Lower lobe of right lung (tissue), 2 donors: ENCODE measurements at regions not wholly inside any gene's neighbourhood (a gene's known extent, or its start where the extent isn't known, plus 50 kb on each side); places are given as distances from the start of the nearest gene placed in this dataset.

Source experiments
- ATAC-seq, 2 donors: fragments of 200-7000 bp; cut with Tn5 transposase; one replicate each; pipeline ENCODE4 v1.9.1; 2020 to 2022; ENCODE audit warnings: mild to moderate bottlenecking in 2 of 2, moderate library complexity in 2 of 2
- DNase-seq: peaks from one replicate; pipeline ENCODE4 v3.0.0-alpha.2; 2020
- H3K27ac ChIP-seq: fragments of 200-600 bp; one replicate; pipeline ENCODE4 v1.8.0; 2022
- H3K27me3 ChIP-seq: fragments of 200-600 bp; one replicate; pipeline ENCODE4 v1.8.0; 2022; ENCODE audit warnings: low read depth
- H3K36me3 ChIP-seq: fragments of 200-600 bp; one replicate; pipeline ENCODE4 v1.8.0; 2022; ENCODE audit warnings: mild to moderate bottlenecking
- H3K4me1 ChIP-seq: fragments of 200-600 bp; one replicate; pipeline ENCODE4 v1.8.0; 2022
- H3K4me3 ChIP-seq: fragments of 200-600 bp; one replicate; pipeline ENCODE4 v1.8.0; 2022; ENCODE audit warnings: mild to moderate bottlenecking
- H3K9me3 ChIP-seq: fragments of 200-600 bp; one replicate; pipeline ENCODE4 v1.8.0; 2022
- CTCF ChIP-seq: fragments of 200-600 bp; IDR thresholded peaks from one replicate; pipeline ENCODE4 v1.8.0; 2022; ENCODE audit warnings: antibody characterized with exemption, mild to moderate bottlenecking
- intact Hi-C: fragments of 100-400 bp; cut with DNase I; formaldehyde crosslinking; loops from one replicate; pipeline ENCODE4 v1.11.0; 2022
- donor health status: DM: no; HTN: yes; CAD: no; lungs with severe emphysema.

- Histone ChIP-seq H3K4me1 (no peaks in the 10 kb centered on the region), H3K4me3 (no peak overlapping the region), H3K27ac (no peak overlapping the region), H3K27me3 (no peaks in the 10 kb centered on the region), H3K9me3 (no peaks in the 10 kb centered on the region), H3K36me3 (no peaks in the 10 kb centered on the region)
- ATAC-seq: no peak
- TF ChIP-seq CTCF: no peak
- DNase-seq: no peak
- intact Hi-C loops: no loop called here
These were observed 181.5 kb upstream of the SYT1 start for GRCh38 chr12:78683031-78683430.

DNA sequence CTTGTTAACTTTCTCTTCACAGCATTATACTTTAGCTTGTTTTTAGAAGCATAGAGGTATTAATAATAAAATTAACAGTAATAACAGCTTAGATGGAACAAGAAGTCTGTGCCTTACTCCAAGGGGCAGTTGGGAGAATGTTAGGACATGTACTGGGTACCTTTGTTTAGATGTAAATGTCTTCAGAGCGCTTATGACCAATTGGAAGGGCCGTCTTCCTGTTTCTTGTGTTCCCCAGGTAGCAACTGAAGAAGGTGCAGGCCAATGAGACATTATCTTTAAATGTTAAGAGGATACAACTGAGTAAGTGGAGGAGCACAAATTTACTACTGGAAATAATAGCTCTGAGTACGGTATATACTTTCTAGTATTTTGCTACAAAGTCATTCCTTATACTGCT is 180.9 kb upstream of the SYT1 start:
- no peak overlapping the region for H3K27ac ChIP-seq
- H3K9me3 ChIP-seq: no peaks in the 10 kb centered on the region
- no peak for ATAC-seq
- H3K4me3 ChIP-seq: no peak overlapping the region
- intact Hi-C loops: no loop called here
- no peaks in the 10 kb centered on the region for H3K4me1 ChIP-seq
- no peaks in the 10 kb centered on the region for H3K27me3 ChIP-seq
- H3K36me3 ChIP-seq: no peaks in the 10 kb centered on the region
- no peak for DNase-seq
- TF ChIP-seq CTCF: no peak

DNA sequence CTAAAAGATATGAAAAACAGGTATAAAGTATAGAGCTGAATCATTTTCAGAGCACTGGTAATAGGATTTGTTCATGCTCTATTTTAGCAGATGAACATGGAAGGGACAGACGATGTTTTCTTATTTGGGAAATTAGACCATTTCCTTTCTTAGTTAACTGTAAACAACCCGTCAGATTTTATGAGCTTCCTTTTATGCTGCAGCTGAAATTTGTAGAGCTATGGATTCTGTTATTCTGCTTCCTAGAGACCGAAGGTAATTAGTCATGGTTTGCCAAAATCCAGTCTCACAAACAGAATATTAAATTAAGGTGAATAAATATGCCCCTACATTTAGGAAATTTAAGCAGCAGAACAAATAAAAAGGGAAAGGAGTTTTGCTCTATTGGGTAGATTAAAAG is 180.2 kb upstream of the SYT1 start:
- Histone ChIP-seq H3K9me3 (no peaks in the 10 kb centered on the region), H3K27ac (no peak overlapping the region), H3K27me3 (no peaks in the 10 kb centered on the region), H3K4me1 (no peaks in the 10 kb centered on the region), H3K36me3 (no peaks in the 10 kb centered on the region), H3K4me3 (no peak overlapping the region)
- intact Hi-C loops: no loop called here
- ATAC-seq: no peak
- TF ChIP-seq CTCF: no peak
- DNase-seq: no peak

DNA sequence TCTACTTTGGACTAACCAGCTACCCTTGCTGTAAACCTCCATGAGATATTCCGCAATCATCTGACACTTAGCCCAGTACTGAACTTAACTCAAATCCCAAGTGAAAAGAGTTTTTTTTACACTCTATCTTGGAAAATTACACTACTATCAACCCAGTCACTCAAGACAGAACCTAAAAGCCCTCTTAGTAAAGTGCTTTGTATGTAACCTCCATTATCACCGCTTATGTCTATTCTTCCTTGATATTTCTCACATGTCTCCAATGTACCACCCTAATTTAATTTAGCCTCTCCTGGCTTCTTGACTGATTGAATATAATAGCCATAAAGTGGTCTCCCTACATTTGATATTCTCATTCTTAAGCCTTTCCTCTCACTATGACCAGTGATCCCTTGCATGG is 168.8 kb upstream of the SYT1 start:
- H3K27ac ChIP-seq: no peak overlapping the region
- H3K27me3 ChIP-seq: no peaks in the 10 kb centered on the region
- H3K36me3 ChIP-seq: no peaks in the 10 kb centered on the region
- ATAC-seq: no peak
- H3K4me1 ChIP-seq: no peaks in the 10 kb centered on the region
- TF ChIP-seq CTCF: no peak
- no peak overlapping the region for H3K4me3 ChIP-seq
- DNase-seq: no peak
- H3K9me3 ChIP-seq: peaks cover 4% of the 10 kb centered on the region
- intact Hi-C loops: no loop called here

DNA sequence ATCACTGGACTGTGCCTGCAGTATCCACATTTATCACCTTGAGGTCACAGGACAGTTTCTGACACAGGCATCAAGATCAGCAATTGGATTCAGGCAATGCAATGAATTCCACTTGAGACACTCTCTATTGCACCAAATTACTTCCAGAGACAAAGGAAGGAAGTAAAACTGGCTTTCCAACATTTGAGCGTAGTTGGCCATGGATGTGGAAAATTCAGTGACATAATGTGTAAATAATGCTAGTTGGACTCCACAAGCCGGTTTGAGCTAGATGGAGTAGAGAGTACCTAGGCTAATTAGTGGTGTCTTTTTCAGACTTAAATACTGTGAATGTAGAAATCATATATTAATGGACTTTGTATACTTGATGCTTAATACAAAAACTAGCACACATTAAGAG is 168.3 kb upstream of the SYT1 start:
- Histone ChIP-seq H3K27ac (no peak overlapping the region), H3K4me3 (no peak overlapping the region), H3K9me3 (peaks cover 4% of the 10 kb centered on the region), H3K4me1 (no peaks in the 10 kb centered on the region), H3K27me3 (no peaks in the 10 kb centered on the region), H3K36me3 (no peaks in the 10 kb centered on the region)
- ATAC-seq (no peak), DNase-seq (no peak)
- intact Hi-C loops: no loop called here
- no peak for TF ChIP-seq CTCF

DNA sequence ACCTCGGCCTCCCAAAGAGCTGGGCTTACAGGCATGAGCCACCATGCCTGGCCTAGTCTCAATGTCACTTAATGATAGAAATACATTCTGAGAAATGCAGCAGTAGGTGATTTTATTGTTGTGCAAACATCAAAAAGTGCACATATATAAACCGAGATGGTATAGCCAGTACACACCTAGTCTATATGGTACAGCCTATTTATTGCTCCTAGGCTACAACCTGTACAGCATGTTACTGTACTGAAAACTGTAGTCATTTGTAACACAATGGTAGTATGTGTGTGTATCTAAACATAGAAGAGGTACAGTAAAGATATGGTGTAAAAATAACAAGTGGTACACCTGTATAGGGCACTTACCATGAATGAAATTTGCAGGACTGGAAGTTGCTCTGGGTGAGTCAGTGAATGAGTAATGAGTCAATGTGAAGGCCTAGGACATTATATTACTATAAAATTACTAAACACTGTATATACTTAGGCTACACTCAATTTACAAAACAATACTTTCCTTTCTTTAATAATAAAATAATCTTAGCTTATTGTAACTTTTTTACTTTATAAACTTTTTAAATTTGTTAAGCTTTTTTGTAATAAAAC is 166.7 kb upstream of the SYT1 start:
- TF ChIP-seq CTCF: no peak
- H3K27me3 ChIP-seq: no peaks in the 10 kb centered on the region
- H3K27ac ChIP-seq: no peak overlapping the region
- no peaks in the 10 kb centered on the region for H3K36me3 ChIP-seq
- H3K4me3 ChIP-seq: no peak overlapping the region
- no peaks in the 10 kb centered on the region for H3K4me1 ChIP-seq
- intact Hi-C loops: no loop called here
- peaks cover 4% of the 10 kb centered on the region for H3K9me3 ChIP-seq
- ATAC-seq (no peak), DNase-seq (no peak)
